ENCODE measurements at regions not wholly inside any gene's neighbourhood (a gene's known extent, or its start where the extent isn't known, plus 50 kb on each side); places are given as distances from the start of the nearest gene placed in this dataset.

DNA sequence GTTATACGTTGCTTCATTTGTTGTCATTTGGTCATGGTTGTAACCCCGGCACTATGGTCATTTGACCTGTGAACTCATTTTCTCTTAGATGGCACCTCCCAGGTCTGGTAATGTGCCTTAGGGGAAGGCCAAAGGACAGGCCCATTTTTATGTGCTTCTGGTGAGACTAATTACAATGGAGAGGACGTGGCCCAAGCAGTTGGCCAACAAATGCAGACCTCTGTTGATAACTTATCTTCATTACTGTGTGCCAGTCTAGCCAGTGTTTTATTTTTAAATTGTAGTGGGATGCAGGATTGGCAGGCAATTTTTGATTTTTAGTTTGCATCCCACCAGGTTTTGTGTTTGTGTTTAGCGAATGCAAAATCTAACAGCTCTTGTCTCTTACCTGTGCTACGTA lies 321.5 kb upstream of the AKR1E2 start:
- no peaks in the 10 kb centered on the region for H3K79me2 ChIP-seq (ENCODE audit: control insufficient read depth, insufficient read depth, low read length)
- H3K4me2 ChIP-seq (replicated peaks; ENCODE audit: low read depth, low read length, poor library complexity, severe bottlenecking): no peak overlapping the region
- no peak for DNase-seq
- H3K4me3 Mint-ChIP-seq: no peak overlapping the region
- H3K27me3 Mint-ChIP-seq: peaks cover 3% of the 10 kb centered on the region
- no peaks in the 10 kb centered on the region for H4K20me1 ChIP-seq (ENCODE audit: control insufficient read depth, insufficient read depth, low read length, poor library complexity, severe bottlenecking)
- no peaks in the 10 kb centered on the region for H3K4me1 Mint-ChIP-seq
- no peaks in the 10 kb centered on the region for H3K27me3 ChIP-seq (replicated peaks in 1 of 4; ENCODE audit: control extremely low read depth in 1 of 4, control insufficient read depth in 3 of 4, insufficient read depth in 4 of 4, low read length in 3 of 4)
- no peak overlapping the region for H3K27ac ChIP-seq (ENCODE audit: low read length in 2 of 2)
- ChIA-PET POLR2A (no interaction called here), CTCF (no interaction called here)
- H2AFZ ChIP-seq (ENCODE audit: insufficient read depth, low read depth, low read length, poor library complexity, severe bottlenecking): no peak overlapping the region
- intact Hi-C loops (cut with micrococcal nuclease): no loop called here
- no peak overlapping the region for H3K9ac ChIP-seq (ENCODE audit: low read length)
- no peak overlapping the region for H3K27ac Mint-ChIP-seq
- no peak overlapping the region for H3K4me3 ChIP-seq (ENCODE audit: control extremely low read depth in 1 of 5, extremely low read depth in 1 of 5, insufficient read depth in 1 of 5, low read depth in 2 of 5, low read length in 4 of 5)
- TF ChIP-seq, protein P1, sequence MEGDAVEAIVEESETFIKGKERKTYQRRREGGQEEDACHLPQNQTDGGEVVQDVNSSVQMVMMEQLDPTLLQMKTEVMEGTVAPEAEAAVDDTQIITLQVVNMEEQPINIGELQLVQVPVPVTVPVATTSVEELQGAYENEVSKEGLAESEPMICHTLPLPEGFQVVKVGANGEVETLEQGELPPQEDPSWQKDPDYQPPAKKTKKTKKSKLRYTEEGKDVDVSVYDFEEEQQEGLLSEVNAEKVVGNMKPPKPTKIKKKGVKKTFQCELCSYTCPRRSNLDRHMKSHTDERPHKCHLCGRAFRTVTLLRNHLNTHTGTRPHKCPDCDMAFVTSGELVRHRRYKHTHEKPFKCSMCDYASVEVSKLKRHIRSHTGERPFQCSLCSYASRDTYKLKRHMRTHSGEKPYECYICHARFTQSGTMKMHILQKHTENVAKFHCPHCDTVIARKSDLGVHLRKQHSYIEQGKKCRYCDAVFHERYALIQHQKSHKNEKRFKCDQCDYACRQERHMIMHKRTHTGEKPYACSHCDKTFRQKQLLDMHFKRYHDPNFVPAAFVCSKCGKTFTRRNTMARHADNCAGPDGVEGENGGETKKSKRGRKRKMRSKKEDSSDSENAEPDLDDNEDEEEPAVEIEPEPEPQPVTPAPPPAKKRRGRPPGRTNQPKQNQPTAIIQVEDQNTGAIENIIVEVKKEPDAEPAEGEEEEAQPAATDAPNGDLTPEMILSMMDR (IDR thresholded peaks at IDR 0.05): no peak
- no peak for TF ChIP-seq EZH2 (IDR thresholded peaks at IDR 0.05; ENCODE audit: borderline replicate concordance, insufficient read depth, low read depth, low read length, poor library complexity, severe bottlenecking)
- H3K4me1 ChIP-seq (ENCODE audit: control insufficient read depth in 2 of 2, insufficient read depth in 2 of 2, low read length in 2 of 2): no peaks in the 10 kb centered on the region
- H3K9me3 ChIP-seq (ENCODE audit: control extremely low read depth in 1 of 3, control insufficient read depth in 2 of 3, insufficient read depth in 1 of 3, low read length in 2 of 3): no peaks in the 10 kb centered on the region
- no peaks in the 10 kb centered on the region for H3K9me3 Mint-ChIP-seq (ENCODE audit: insufficient read depth)
- WGBS (ENCODE audit: insufficient coverage): 87% methylated on average over 4 of the region's 5 CpGs
- H3K36me3 ChIP-seq (replicated peaks in 1 of 2; ENCODE audit: control extremely low read depth in 1 of 2, control insufficient read depth in 1 of 2, extremely low read depth in 1 of 2, insufficient read depth in 2 of 2, low read length in 1 of 2): no peaks in the 10 kb centered on the region
- ATAC-seq (ENCODE audit: low read depth): no peak

DNA sequence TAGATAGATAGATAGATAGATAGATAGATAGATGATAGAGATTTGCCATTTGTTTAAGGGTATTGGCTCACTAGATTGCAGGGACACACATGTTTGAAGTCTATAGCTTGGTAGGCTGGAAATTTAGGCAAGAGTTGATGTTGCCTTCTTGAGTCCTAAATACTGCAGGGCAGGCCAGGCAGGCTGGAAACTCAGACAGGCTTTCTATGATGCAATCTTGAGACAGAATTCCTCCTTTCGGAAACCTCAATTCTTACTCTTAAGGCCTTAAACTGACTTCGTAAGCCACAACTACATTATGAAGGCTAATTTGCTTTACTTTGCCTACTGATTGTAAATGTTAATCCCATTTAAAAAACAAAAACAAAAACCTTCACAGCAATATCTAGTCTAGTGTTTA lies 322.9 kb upstream of the AKR1E2 start:
- POLR2A ChIA-PET: no interaction called here
- intact Hi-C loops (cut with micrococcal nuclease): no loop called here

More for the DNA sequence above, 322.9 kb upstream of the AKR1E2 start:
- Histone ChIP-seq H3K4me2 (replicated peaks; ENCODE audit: low read depth, low read length, poor library complexity, severe bottlenecking) (no peak overlapping the region), H3K9me3 (ENCODE audit: control extremely low read depth in 1 of 3, control insufficient read depth in 2 of 3, insufficient read depth in 1 of 3, low read length in 2 of 3) (no peaks in the 10 kb centered on the region), H3K27ac (ENCODE audit: low read length in 2 of 2) (no peak overlapping the region), H2AFZ (ENCODE audit: insufficient read depth, low read depth, low read length, poor library complexity, severe bottlenecking) (no peak overlapping the region), H3K9ac (ENCODE audit: low read length) (no peak overlapping the region), H3K4me3 (ENCODE audit: control extremely low read depth in 1 of 5, extremely low read depth in 1 of 5, insufficient read depth in 1 of 5, low read depth in 2 of 5, low read length in 4 of 5) (no peak overlapping the region), H3K4me1 (ENCODE audit: control insufficient read depth in 2 of 2, insufficient read depth in 2 of 2, low read length in 2 of 2) (no peaks in the 10 kb centered on the region), H3K36me3 (replicated peaks in 1 of 2; ENCODE audit: control extremely low read depth in 1 of 2, control insufficient read depth in 1 of 2, extremely low read depth in 1 of 2, insufficient read depth in 2 of 2, low read length in 1 of 2) (no peaks in the 10 kb centered on the region), H3K27me3 (replicated peaks in 1 of 4; ENCODE audit: control extremely low read depth in 1 of 4, control insufficient read depth in 3 of 4, insufficient read depth in 4 of 4, low read length in 3 of 4) (no peaks in the 10 kb centered on the region), H4K20me1 (ENCODE audit: control insufficient read depth, insufficient read depth, low read length, poor library complexity, severe bottlenecking) (no peaks in the 10 kb centered on the region), H3K79me2 (ENCODE audit: control insufficient read depth, insufficient read depth, low read length) (no peaks in the 10 kb centered on the region)
- WGBS (ENCODE audit: insufficient coverage): no CpG with 5 or more reads among the region's 2 CpGs
- no peak overlapping the region for H3K4me3 Mint-ChIP-seq
- CTCF ChIA-PET: no interaction called here
- DNase-seq (no peak), ATAC-seq (ENCODE audit: low read depth) (no peak)
- no peaks in the 10 kb centered on the region for H3K9me3 Mint-ChIP-seq (ENCODE audit: insufficient read depth)
- no peaks in the 10 kb centered on the region for H3K4me1 Mint-ChIP-seq
- H3K27me3 Mint-ChIP-seq: peaks cover 5% of the 10 kb centered on the region
- no peak for TF ChIP-seq EZH2 (IDR thresholded peaks at IDR 0.05; ENCODE audit: borderline replicate concordance, insufficient read depth, low read depth, low read length, poor library complexity, severe bottlenecking)
- TF ChIP-seq, protein P1 (IDR thresholded peaks at IDR 0.05): no peak
- no peak overlapping the region for H3K27ac Mint-ChIP-seq

Data from B cell (primary cell).